IMR-90 (cell line): ENCODE measurements at regions not wholly inside any gene's neighbourhood (a gene's known extent, or its start where the extent isn't known, plus 50 kb on each side); places are given as distances from the start of the nearest gene placed in this dataset.
A peak's percentile ranks its signal among the peaks of the same experiment; 100 is the strongest.

Experiments used
- ATAC-seq: fragments of 200-7000 bp; cut with Tn5 transposase; 2 replicates; pipeline ENCODE4 v1.9.1; 2020; ENCODE audit warnings: low read depth, mild to moderate bottlenecking, moderate library complexity
- BruUV-seq: library from RNA; stranded (reverse); fragments of 400-500 nt; replicated peaks from 2 replicates; lab custom pipeline; 2021; lab: Mats Ljungman, UMichigan
- CTCF ChIA-PET: fragments of 300-600 bp; formaldehyde crosslinking; extraction: SDS; loops from one replicate; lab custom pipeline; 2021; ENCODE audit warnings: antibody characterized with exemption; lab: Yijun Ruan, JAX
- POLR2A ChIA-PET: fragments of 300-600 bp; sonication (Branson Sonifier 250); formaldehyde crosslinking; loops from one replicate; lab custom pipeline; 2022; ENCODE audit warnings: antibody characterized with exemption; ENCODE audit not compliant: unreplicated experiment; lab: Charles Lee
- DNase-seq: peaks from one replicate; pipeline ENCODE4 v3.0.0; 2013
- H2AFZ ChIP-seq: replicated peaks from 2 replicates; pipeline ENCODE3; 2013; ENCODE audit warnings: low read length, mild to moderate bottlenecking; ENCODE audit not compliant: poor library complexity
- H2AK5ac ChIP-seq: 2 replicates; pipeline ENCODE4 v1.6.1; 2013; ENCODE audit warnings: low read depth, low read length, inconsistent platforms
- H2AK9ac ChIP-seq: replicated peaks from 2 replicates; pipeline ENCODE3; 2013; ENCODE audit warnings: mild to moderate bottlenecking, low read depth, low read length, moderate library complexity; ENCODE audit not compliant: poor library complexity
- H2BK120ac ChIP-seq: 2 replicates; pipeline ENCODE4 v1.6.1; 2013; ENCODE audit warnings: low read depth, low read length, inconsistent platforms
- H2BK15ac ChIP-seq: 3 replicates; pipeline ENCODE4 v1.6.1; 2013; ENCODE audit warnings: low read depth, low read length, inconsistent platforms
- H2BK20ac ChIP-seq: 2 replicates; pipeline ENCODE4 v1.6.1; 2013; ENCODE audit warnings: low read depth, mild to moderate bottlenecking, inconsistent platforms, low read length, moderate library complexity
- H2BK5ac ChIP-seq: 2 replicates; pipeline ENCODE4 v1.6.1; 2013; ENCODE audit warnings: mild to moderate bottlenecking, low read depth, low read length, inconsistent platforms; ENCODE audit not compliant: poor library complexity, severe bottlenecking
- H3K14ac ChIP-seq: replicated peaks from 2 replicates; pipeline ENCODE4 v1.6.1; 2013; ENCODE audit warnings: low read depth, low read length, inconsistent platforms
- H3K18ac ChIP-seq: 2 replicates; pipeline ENCODE4 v1.6.1; 2013; ENCODE audit warnings: low read depth, low read length, control low read depth
- H3K23ac ChIP-seq: 2 replicates; pipeline ENCODE4 v1.6.1; 2013; ENCODE audit warnings: low read depth, low read length, inconsistent platforms
- H3K27ac ChIP-seq: 2 replicates; pipeline ENCODE4 v1.5.1; 2013; ENCODE audit warnings: mild to moderate bottlenecking, control low read depth, low read length; ENCODE audit not compliant: insufficient read depth
- H3K27me3 ChIP-seq: 2 replicates; pipeline ENCODE4 v1.6.1; 2013; ENCODE audit warnings: low read length; ENCODE audit not compliant: control insufficient read depth, insufficient read depth
- H3K36me3 ChIP-seq: 2 replicates; pipeline ENCODE4 v1.6.1; 2013; ENCODE audit warnings: low read length, mixed read lengths; ENCODE audit not compliant: control insufficient read depth, insufficient read depth
- H3K4ac ChIP-seq: 2 replicates; pipeline ENCODE4 v1.6.1; 2013; ENCODE audit warnings: low read depth, low read length, inconsistent platforms
- H3K4me1 ChIP-seq: 2 replicates; pipeline ENCODE4 v1.6.1; 2013; ENCODE audit warnings: low read length, mixed read lengths; ENCODE audit not compliant: control insufficient read depth, insufficient read depth
- H3K4me2 ChIP-seq: 2 replicates; pipeline ENCODE4 v1.6.1; 2013; ENCODE audit warnings: low read depth, mild to moderate bottlenecking, control low read depth, low read length, moderate library complexity
- H3K4me3 ChIP-seq: 2 replicates; pipeline ENCODE4 v1.5.1; 2013; ENCODE audit warnings: low read depth, mild to moderate bottlenecking, control low read depth, low read length, moderate library complexity; ENCODE audit not compliant: insufficient read depth
- H3K56ac ChIP-seq: 2 replicates; pipeline ENCODE4 v1.6.1; 2013; ENCODE audit warnings: low read length, inconsistent platforms; ENCODE audit not compliant: insufficient read depth; ENCODE audit errors: extremely low read depth
- H3K79me1 ChIP-seq, 2 experiments: 2 replicates each; pipeline ENCODE4 v1.6.1; 2013; ENCODE audit warnings: low read length in 2 of 2, inconsistent platforms in 1 of 2, low read depth in 1 of 2
- H3K9ac ChIP-seq: 2 replicates; pipeline ENCODE4 v1.6.1; 2013; ENCODE audit warnings: low read depth, low read length, control low read depth
- H3K9me1 ChIP-seq: 2 replicates; pipeline ENCODE4 v1.6.1; 2013; ENCODE audit warnings: low read length, inconsistent platforms; ENCODE audit not compliant: insufficient read depth
- H3K9me3 ChIP-seq: 2 replicates; pipeline ENCODE4 v1.6.1; 2013; ENCODE audit warnings: low read length; ENCODE audit not compliant: control insufficient read depth, insufficient read depth
- H4K20me1 ChIP-seq: 2 replicates; pipeline ENCODE4 v1.6.1; 2013; ENCODE audit warnings: low read length, inconsistent platforms; ENCODE audit not compliant: insufficient read depth
- H4K5ac ChIP-seq: 2 replicates; pipeline ENCODE4 v1.6.1; 2013; ENCODE audit warnings: mild to moderate bottlenecking, low read depth, low read length, control low read depth
- H4K8ac ChIP-seq, 2 experiments: 2 replicates each; pipeline ENCODE4 v1.6.1; 2013; ENCODE audit warnings: low read depth in 2 of 2, low read length in 2 of 2, control low read depth in 1 of 2, inconsistent platforms in 1 of 2
- H4K91ac ChIP-seq: 2 replicates; pipeline ENCODE4 v1.6.1; 2013; ENCODE audit warnings: low read depth, low read length, inconsistent platforms; ENCODE audit not compliant: insufficient read depth
- CEBPB ChIP-seq: IDR thresholded peaks from 2 replicates; pipeline ENCODE4 v1.6.1; 2012; ENCODE audit warnings: low read depth, low read length, improper control_type of control experiment
- CHD1 ChIP-seq: IDR thresholded peaks from 2 replicates; pipeline ENCODE4 v1.6.1; 2012; ENCODE audit warnings: low read depth, low read length, improper control_type of control experiment
- CTCF ChIP-seq: conservative IDR thresholded peaks from 2 replicates; pipeline ENCODE4 v1.5.1; 2012; ENCODE audit warnings: mild to moderate bottlenecking, low read depth, low read length, improper control_type of control experiment
- ELK1 ChIP-seq: fragments of 150-350 bp; IDR thresholded peaks from 2 replicates; pipeline ENCODE4 v1.6.1; 2016; ENCODE audit warnings: low read depth, mild to moderate bottlenecking, low read length, moderate library complexity, borderline replicate concordance
- MAFK ChIP-seq: IDR thresholded peaks from 2 replicates; pipeline ENCODE4 v1.6.1; 2012; ENCODE audit warnings: low read depth, low read length, improper control_type of control experiment
- MAZ ChIP-seq: IDR thresholded peaks from 2 replicates; pipeline ENCODE4 v1.6.1; 2012; ENCODE audit warnings: low read depth, mild to moderate bottlenecking, low read length, improper control_type of control experiment, moderate library complexity, borderline replicate concordance
- MXI1 ChIP-seq: IDR thresholded peaks from 2 replicates; pipeline ENCODE4 v1.6.1; 2012; ENCODE audit warnings: low read depth, mild to moderate bottlenecking, low read length, moderate library complexity, borderline replicate concordance
- POLR2A ChIP-seq: IDR thresholded peaks from 2 replicates; pipeline ENCODE4 v1.6.1; 2012; ENCODE audit warnings: mild to moderate bottlenecking, low read depth, low read length
- RCOR1 ChIP-seq: IDR thresholded peaks from 2 replicates; pipeline ENCODE4 v1.6.1; 2012; ENCODE audit warnings: mild to moderate bottlenecking, low read length, improper control_type of control experiment; ENCODE audit not compliant: insufficient replicate concordance
- RFX5 ChIP-seq: IDR thresholded peaks from 2 replicates; pipeline ENCODE4 v1.8.0; 2012; ENCODE audit warnings: low read depth, mild to moderate bottlenecking, low read length, moderate library complexity
- SMC3 ChIP-seq: fragments of 150-350 bp; IDR thresholded peaks from 2 replicates; pipeline ENCODE4 v1.6.1; 2016; ENCODE audit warnings: low read depth, mild to moderate bottlenecking, antibody characterized with exemption, low read length, moderate library complexity
- USF2 ChIP-seq: fragments of 150-350 bp; IDR thresholded peaks from 2 replicates; pipeline ENCODE4 v1.6.1; 2017; ENCODE audit warnings: mild to moderate bottlenecking, antibody characterized with exemption, low read length, low read depth
- WGBS, 2 experiments: methylation state at CpG; one replicate each; pipeline versions ENCODE4 v1.1.5 to v1.1.7; 2013; ENCODE audit warnings: missing lambda C conversion rate in 2 of 2; ENCODE audit not compliant: insufficient read length in 1 of 2; ENCODE audit errors: extremely low coverage in 2 of 2; 5-methylcytosine and 5-hydroxymethylcytosine counted together
- dilution Hi-C: fragments of 300-500 bp; cut with HindIII; formaldehyde crosslinking; loops from one replicate; pipeline ENCODE4 v1.14.3; 2018; ENCODE audit warnings: low sequenced_read_pairs; ENCODE audit not compliant: unreplicated experiment
- in situ Hi-C: fragments of 300-500 bp; cut with MboI; formaldehyde crosslinking; loops from 3 replicates; pipeline ENCODE4 v1.14.3; 2019; ENCODE audit warnings: low sequenced_read_pairs, inconsistent platforms, mixed read lengths
- intact Hi-C: fragments of 100-400 bp; cut with micrococcal nuclease; formaldehyde crosslinking; loops from 2 replicates; pipeline ENCODE4 v1.10.0; 2022

DNA sequence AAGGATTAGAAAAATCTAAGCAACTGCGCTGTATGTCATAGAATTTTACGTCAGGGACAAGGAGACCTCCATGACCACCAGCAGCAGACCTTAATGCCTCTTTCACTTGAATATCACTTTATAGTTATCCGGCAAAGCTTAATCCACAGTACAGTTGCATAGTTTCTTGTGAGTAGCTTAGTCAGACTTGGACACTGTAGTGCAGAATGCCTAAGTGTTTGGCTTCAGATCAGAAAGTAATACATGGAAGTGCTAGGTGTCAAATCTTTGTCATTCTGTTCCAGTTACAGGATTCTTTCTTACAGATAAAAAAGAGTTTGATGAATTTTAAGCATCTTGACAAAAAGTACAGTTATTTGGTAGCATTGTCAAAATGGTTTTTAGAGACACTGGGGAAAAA lies 239.9 kb upstream of the PAPPA start:
- ChIA-PET CTCF (no interaction called here), POLR2A (no interaction called here)
- ATAC-seq, result peak; percentile 75
- no peak overlapping the region for H4K8ac ChIP-seq
- H2BK20ac ChIP-seq, result no peak overlapping the region
- H2BK120ac ChIP-seq, result 0 out of 2 replicates have a peak overlapping the region, but pooled peaks have one; percentile 2
- no peak overlapping the region for H3K9ac ChIP-seq
- dilution Hi-C loops (no loop called here), in situ Hi-C loops (no loop called here), intact Hi-C loops (no loop called here)
- H3K4me2 ChIP-seq, result no peak overlapping the region
- no peak overlapping the region for H2AK9ac ChIP-seq
- peak overlapping the region; percentile 66; the same call in 1 of the 2 replicates for H3K18ac ChIP-seq
- no TSS peak for BruUV-seq
- no peak overlapping the region for H3K14ac ChIP-seq
- no peak overlapping the region for H2AFZ ChIP-seq
- WGBS, 2 experiments, result no CpG with 5 or more reads among the region's 3 CpGs
- H3K56ac ChIP-seq, result no peak overlapping the region
- H3K4me3 ChIP-seq, result no peak overlapping the region
- H3K9me1 ChIP-seq, result no peaks in the 10 kb centered on the region
- H3K23ac ChIP-seq, result no peak overlapping the region
- no peaks in the 10 kb centered on the region for H3K36me3 ChIP-seq
- H2BK15ac ChIP-seq, result no peak overlapping the region
- no peak overlapping the region for H3K27ac ChIP-seq
- no peaks in the 10 kb centered on the region for H3K79me1 ChIP-seq
- no peaks in the 10 kb centered on the region for H3K4me1 ChIP-seq
- H4K5ac ChIP-seq, result no peak overlapping the region
- H4K91ac ChIP-seq, result no peak overlapping the region
- TF ChIP-seq SMC3, result no peak
- TF ChIP-seq MAFK, result no peak
- TF ChIP-seq MAZ, result no peak
- no peak for TF ChIP-seq CTCF
- TF ChIP-seq RFX5, result no peak
- no peak for TF ChIP-seq MXI1
- TF ChIP-seq RCOR1, result no peak
- no peak for TF ChIP-seq ELK1
- TF ChIP-seq CHD1, result no peak
- no peak for TF ChIP-seq POLR2A
- TF ChIP-seq USF2, result no peak
- no peak for TF ChIP-seq CEBPB
- no peak overlapping the region for H3K4ac ChIP-seq
- no peaks in the 10 kb centered on the region for H3K9me3 ChIP-seq
- H3K27me3 ChIP-seq, result no peaks in the 10 kb centered on the region
- peak; percentile 61 for DNase-seq
- no peaks in the 10 kb centered on the region for H4K20me1 ChIP-seq
- H2AK5ac ChIP-seq, result no peak overlapping the region
- H2BK5ac ChIP-seq, result no peak overlapping the region
